HG03442 (cell line): ENCODE measurements at regions not wholly inside any gene's neighbourhood (a gene's known extent, or its start where the extent isn't known, plus 50 kb on each side); places are given as distances from the start of the nearest gene placed in this dataset.

Experiments used
- ATAC-seq: cut with Tn5 transposase; IDR thresholded peaks from one replicate; pipeline ENCODE4 v1.9.1; 2021; ENCODE audit warnings: mild to moderate bottlenecking, moderate library complexity; ENCODE audit not compliant: unreplicated experiment

GRCh38 chr1:187079330-187079729 is 250.6 kb downstream of the PLA2G4A start:
- no peak for ATAC-seq

- no peak for ATAC-seq
Measured at GRCh38 chr1:187091666-187092065, 262.9 kb downstream of the PLA2G4A start.

GRCh38 chr1:187092104-187092503 is 263.4 kb downstream of the PLA2G4A start:
- ATAC-seq: no peak

- ATAC-seq: no peak
Measured at GRCh38 chr1:187096689-187097088, 267.9 kb downstream of the PLA2G4A start.

GRCh38 chr1:187110351-187110750 is 281.6 kb downstream of the PLA2G4A start:
- no peak for ATAC-seq

- ATAC-seq: no peak
Measured at GRCh38 chr1:187114792-187115191, 286.0 kb downstream of the PLA2G4A start.

- no peak for ATAC-seq
Measured at GRCh38 chr1:187121661-187122060, 292.9 kb downstream of the PLA2G4A start.

GRCh38 chr1:187122566-187122965 is 293.8 kb downstream of the PLA2G4A start:
- ATAC-seq: no peak

GRCh38 chr1:187129132-187129531 is 300.4 kb downstream of the PLA2G4A start:
- ATAC-seq: no peak

GRCh38 chr1:187143783-187144182 is 315.0 kb downstream of the PLA2G4A start:
- no peak for ATAC-seq

GRCh38 chr1:187146388-187146787 is 317.6 kb downstream of the PLA2G4A start:
- no peak for ATAC-seq

GRCh38 chr1:187151555-187151954 is 322.8 kb downstream of the PLA2G4A start:
- no peak for ATAC-seq

- ATAC-seq: no peak
Measured at GRCh38 chr1:187153047-187153446, 324.3 kb downstream of the PLA2G4A start.

- ATAC-seq: no peak
Measured at GRCh38 chr1:187157115-187157514, 328.4 kb downstream of the PLA2G4A start.

- ATAC-seq: no peak
Measured at GRCh38 chr1:187157552-187157951, 328.8 kb downstream of the PLA2G4A start.

GRCh38 chr1:187167555-187167954 is 338.8 kb downstream of the PLA2G4A start:
- no peak for ATAC-seq

- ATAC-seq: no peak
Measured at GRCh38 chr1:187168297-187168696, 339.5 kb downstream of the PLA2G4A start.

- ATAC-seq: no peak
Measured at GRCh38 chr1:187185389-187185788, 356.6 kb downstream of the PLA2G4A start.

GRCh38 chr1:187197685-187198084 is 368.9 kb downstream of the PLA2G4A start:
- ATAC-seq: no peak

GRCh38 chr1:187203257-187203656 is 374.5 kb downstream of the PLA2G4A start:
- no peak for ATAC-seq

- no peak for ATAC-seq
Measured at GRCh38 chr1:187212377-187212776, 383.6 kb downstream of the PLA2G4A start.

- ATAC-seq: no peak
Measured at GRCh38 chr1:187226396-187226795, 397.6 kb downstream of the PLA2G4A start.

GRCh38 chr1:187228790-187229189 is 400.0 kb downstream of the PLA2G4A start:
- ATAC-seq: no peak

- ATAC-seq: no peak
Measured at GRCh38 chr1:187229496-187229895, 400.7 kb downstream of the PLA2G4A start.
